GM20000 (cell line): ENCODE measurements at regions not wholly inside any gene's neighbourhood (a gene's known extent, or its start where the extent isn't known, plus 50 kb on each side); places are given as distances from the start of the nearest gene placed in this dataset.

Experiments used
- DNase-seq: peaks from one replicate; pipeline ENCODE4 v3.0.0; 2012; ENCODE audit warnings: low spot score
- TF ChIP-seq, protein P1 (sequence below): IDR thresholded peaks from 2 replicates; pipeline ENCODE4 v1.5.1; 2012; ENCODE audit warnings: mild to moderate bottlenecking, control low read depth; ENCODE audit errors: extremely low read depth, missing control alignments

DNA sequence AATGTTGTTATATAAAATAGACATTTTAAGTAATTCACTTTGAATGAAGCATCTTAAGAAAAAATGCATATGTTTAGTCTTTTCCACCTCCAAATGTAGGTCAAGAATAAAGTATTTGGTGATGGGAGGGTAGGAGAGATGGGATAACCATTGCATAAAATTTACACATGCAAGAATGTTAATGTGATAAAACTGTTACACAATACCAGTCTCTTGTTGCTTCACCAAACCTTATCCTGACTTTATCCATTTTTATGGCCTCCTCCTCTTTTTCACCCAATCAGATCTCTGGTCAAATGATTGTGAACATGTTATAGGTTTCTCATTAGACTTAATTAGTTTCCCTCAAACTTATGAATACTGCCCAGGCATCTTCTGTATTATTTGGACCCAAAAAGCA is 994.5 kb upstream of the FLRT2 start:
- TF ChIP-seq, protein P1, sequence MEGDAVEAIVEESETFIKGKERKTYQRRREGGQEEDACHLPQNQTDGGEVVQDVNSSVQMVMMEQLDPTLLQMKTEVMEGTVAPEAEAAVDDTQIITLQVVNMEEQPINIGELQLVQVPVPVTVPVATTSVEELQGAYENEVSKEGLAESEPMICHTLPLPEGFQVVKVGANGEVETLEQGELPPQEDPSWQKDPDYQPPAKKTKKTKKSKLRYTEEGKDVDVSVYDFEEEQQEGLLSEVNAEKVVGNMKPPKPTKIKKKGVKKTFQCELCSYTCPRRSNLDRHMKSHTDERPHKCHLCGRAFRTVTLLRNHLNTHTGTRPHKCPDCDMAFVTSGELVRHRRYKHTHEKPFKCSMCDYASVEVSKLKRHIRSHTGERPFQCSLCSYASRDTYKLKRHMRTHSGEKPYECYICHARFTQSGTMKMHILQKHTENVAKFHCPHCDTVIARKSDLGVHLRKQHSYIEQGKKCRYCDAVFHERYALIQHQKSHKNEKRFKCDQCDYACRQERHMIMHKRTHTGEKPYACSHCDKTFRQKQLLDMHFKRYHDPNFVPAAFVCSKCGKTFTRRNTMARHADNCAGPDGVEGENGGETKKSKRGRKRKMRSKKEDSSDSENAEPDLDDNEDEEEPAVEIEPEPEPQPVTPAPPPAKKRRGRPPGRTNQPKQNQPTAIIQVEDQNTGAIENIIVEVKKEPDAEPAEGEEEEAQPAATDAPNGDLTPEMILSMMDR, result no peak
- DNase-seq, result no peak

DNA sequence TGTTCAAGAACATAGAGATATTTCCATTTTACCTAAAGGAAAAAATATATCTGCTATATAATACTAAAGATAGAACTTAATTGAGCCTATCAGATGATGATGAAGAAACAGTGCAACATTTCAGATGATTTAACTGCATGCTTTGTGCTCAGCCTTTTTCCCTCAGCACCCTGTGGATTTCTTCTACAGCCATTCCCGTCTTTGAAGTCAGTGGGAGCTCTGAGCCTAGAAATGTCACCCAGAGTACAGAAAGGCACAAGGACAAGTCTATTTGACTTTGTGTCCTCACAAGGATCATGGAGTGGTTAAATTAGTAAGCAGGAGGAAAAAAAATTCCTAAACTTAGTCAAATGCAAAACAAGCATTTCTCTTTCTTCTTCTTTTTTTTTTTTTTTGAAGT is 994.0 kb upstream of the FLRT2 start:
- no peak for DNase-seq
- TF ChIP-seq, protein P1, result no peak

DNA sequence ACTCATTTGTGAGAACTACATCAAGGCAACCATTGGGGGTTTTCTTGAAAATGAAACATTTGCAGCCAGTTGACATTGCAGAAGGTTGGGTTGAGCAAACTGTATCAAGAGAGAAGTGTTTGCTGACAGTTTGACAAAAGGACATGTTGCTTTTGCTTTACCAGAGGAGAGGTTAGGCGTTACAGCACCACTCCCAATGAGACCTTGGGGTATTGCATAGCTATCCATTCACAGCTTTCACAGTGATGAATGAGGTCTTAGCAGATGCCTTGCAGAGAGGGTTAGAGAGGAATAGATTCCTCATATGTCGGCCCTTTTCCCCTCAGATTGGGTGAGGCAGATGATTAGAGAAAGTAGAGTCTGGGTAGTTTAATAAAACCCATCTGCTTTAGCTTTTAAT is 988.9 kb upstream of the FLRT2 start:
- TF ChIP-seq, protein P1, result no peak
- no peak for DNase-seq

DNA sequence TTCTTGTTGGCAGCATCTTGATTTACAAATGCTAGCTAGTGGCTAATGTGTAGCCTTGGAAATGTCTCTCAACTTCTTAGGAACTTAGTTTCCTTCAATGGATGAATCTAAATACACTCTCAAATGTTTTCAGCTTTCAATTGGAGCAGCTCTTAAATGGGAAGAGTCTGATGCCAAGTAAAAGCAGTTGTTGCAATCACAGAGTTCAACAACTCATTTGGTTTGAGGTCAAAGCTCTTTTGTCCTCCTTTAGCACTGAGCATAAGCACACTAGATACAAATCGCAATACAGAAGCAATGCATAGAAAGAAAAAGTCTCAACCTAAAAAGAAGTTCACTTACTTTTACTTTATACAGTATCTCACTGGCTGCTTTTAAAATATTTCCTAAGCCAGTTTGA is 986.1 kb upstream of the FLRT2 start:
- TF ChIP-seq, protein P1, result no peak
- no peak for DNase-seq

DNA sequence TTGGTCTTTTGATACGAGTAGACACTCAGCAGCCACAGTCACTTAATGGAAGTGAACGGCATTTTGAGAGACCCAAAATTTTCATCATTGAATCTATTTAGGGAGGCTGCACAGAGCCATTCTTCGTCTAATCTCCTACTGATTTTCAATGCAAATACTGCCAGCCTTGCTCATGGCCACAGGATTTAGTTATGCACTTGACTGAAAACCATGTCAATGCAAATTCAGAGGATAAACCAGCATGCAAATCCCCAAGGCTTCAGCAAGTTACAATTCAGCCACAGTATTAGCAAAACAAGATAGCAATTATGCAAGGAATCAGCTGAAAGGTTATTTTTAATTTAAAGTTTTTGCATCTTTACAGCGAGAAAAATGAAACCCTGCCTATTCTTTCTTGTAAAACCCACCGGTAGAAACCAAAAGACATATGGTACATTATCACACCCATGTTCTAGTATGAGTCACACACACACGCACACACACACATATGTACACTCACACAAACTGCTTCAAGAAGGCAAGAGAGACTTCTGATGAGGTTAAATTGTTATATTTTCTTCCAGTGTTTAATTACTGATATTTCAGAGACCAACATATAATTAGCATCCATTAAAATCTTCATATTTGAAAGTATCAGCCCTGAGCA is 985.3 kb upstream of the FLRT2 start:
- TF ChIP-seq, protein P1, result no peak

DNA sequence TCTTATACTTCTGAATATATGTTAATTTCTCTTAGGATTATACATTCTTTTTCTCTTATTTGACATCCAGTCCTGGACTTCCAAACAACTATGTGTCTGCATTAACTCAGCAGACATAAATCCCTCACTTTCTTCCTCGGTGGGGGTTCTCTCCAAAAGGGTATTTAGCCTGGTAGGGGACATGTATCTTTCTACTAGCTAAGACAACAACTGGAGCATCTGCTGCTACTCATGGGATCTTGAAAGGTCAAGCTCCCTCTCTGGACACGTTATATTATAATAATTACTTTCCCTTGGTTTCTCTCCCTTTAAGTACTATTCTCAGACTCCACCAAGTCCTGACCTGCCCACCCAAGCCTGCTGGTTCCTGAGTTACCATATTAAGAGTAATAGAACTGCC is 983.7 kb upstream of the FLRT2 start:
- TF ChIP-seq, protein P1, result no peak
- DNase-seq, result no peak

More for the DNA sequence above, 985.3 kb upstream of the FLRT2 start:
- DNase-seq, result no peak

DNA sequence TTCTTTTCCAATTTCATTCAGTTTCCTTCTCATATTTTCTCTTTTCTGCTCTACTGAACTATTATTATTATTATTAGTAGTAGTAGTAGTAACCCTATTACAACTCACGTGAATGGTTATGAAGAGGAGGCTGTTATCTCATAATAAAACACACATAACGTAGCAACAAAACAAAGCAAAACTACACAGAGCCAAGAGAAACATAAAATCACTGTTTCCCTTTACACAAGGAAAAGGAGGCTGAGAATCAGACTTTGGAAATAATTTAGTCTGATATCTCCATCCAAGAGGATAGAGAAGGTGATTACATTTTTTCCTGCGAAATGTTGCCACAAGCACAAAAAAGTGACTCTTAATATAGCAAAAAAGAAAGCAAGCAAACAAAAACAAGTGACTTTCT is 975.8 kb upstream of the FLRT2 start:
- TF ChIP-seq, protein P1, result no peak
- DNase-seq, result no peak
